Stomach (tissue), 8 donors: ENCODE measurements at regions not wholly inside any gene's neighbourhood (a gene's known extent, or its start where the extent isn't known, plus 50 kb on each side); places are given as distances from the start of the nearest gene placed in this dataset.

Experiments used
- DNase-seq, 2 donors: peaks; one replicate each; pipeline versions ENCODE4 v3.0.0 to v3.0.0-alpha.2; 2013 to 2019
- H3K27ac ChIP-seq, 5 donors: fragments of 200-600 bp in 4 of 5; sonication (generic) in 4 of 5; one replicate each; pipeline ENCODE4 v1.5.1; 2013 to 2019; ENCODE audit warnings: mild to moderate bottlenecking in 1 of 5, moderate library complexity in 1 of 5
- H3K27me3 ChIP-seq, 3 donors: fragments of 200-600 bp; sonication (generic); one replicate each; pipeline ENCODE4 v1.5.1; 2017 to 2019; ENCODE audit warnings: mixed run types in 1 of 3
- H3K36me3 ChIP-seq, 4 donors: fragments of 200-600 bp; sonication (generic); 1 replicate in 3 of 4; 2 replicates in 1 of 4; pipeline ENCODE4 v1.5.1; 2016 to 2019
- H3K4me1 ChIP-seq, 4 donors: fragments of 200-600 bp; sonication (generic); one replicate each; pipeline ENCODE4 v1.5.1; 2016 to 2019
- H3K4me3 ChIP-seq, 4 donors: fragments of 200-600 bp; sonication (generic) in 3 of 4; one replicate each; pipeline ENCODE4 v1.5.1; 2016 to 2019; ENCODE audit warnings: mild to moderate bottlenecking in 1 of 4
- H3K9me3 ChIP-seq, 4 donors: fragments of 200-600 bp; sonication (generic); one replicate each; pipeline ENCODE4 v1.5.1; 2016 to 2019
- EP300 ChIP-seq: sonication (generic); formaldehyde crosslinking; IDR thresholded peaks from one replicate; pipeline ENCODE4 v1.6.1; 2017; ENCODE audit warnings: antibody characterized with exemption
- POLR2A ChIP-seq, 4 donors: fragments of 450-650 bp; IDR thresholded peaks; one replicate each; pipeline ENCODE4 v1.6.1; 2016; ENCODE audit warnings: antibody characterized with exemption in 4 of 4, control low read depth in 2 of 4, mild to moderate bottlenecking in 1 of 4, moderate library complexity in 1 of 4
- POLR2AphosphoS5 ChIP-seq, 3 donors: sonication (generic); formaldehyde crosslinking; IDR thresholded peaks; one replicate each; pipeline ENCODE4 v1.6.1; 2016; ENCODE audit warnings: antibody characterized with exemption in 3 of 3
- WGBS, 5 donors: extraction: QIAGEN DNeasy Blood & Tissue Kit in 3 of 5; methylation state at CpG; one replicate each; pipeline versions ENCODE4 v1.1.5 to v1.1.7; 2013 to 2018; 5-methylcytosine and 5-hydroxymethylcytosine counted together
- intact Hi-C: fragments of 100-400 bp; cut with DNase I; formaldehyde crosslinking; loops from one replicate; pipeline ENCODE4 v1.15.1; 2023; ENCODE audit warnings: low total_unique reads
- TF ChIP-seq, protein P1 (sequence below), 7 experiments: fragments of 450-650 bp in 4 of 7; fragments of 200-600 bp in 3 of 7; sonication (generic) in 3 of 7; IDR thresholded peaks; one replicate each; pipeline ENCODE4 v1.5.1; 2016 to 2019; ENCODE audit warnings: antibody characterized with exemption in 7 of 7, control low read depth in 2 of 7, mild to moderate bottlenecking in 1 of 7
- donor health status: healthy with polysubstance abuse.
- donor health status: Bipolar disorder and iron deficiency.
- donor health status: healthy.

DNA sequence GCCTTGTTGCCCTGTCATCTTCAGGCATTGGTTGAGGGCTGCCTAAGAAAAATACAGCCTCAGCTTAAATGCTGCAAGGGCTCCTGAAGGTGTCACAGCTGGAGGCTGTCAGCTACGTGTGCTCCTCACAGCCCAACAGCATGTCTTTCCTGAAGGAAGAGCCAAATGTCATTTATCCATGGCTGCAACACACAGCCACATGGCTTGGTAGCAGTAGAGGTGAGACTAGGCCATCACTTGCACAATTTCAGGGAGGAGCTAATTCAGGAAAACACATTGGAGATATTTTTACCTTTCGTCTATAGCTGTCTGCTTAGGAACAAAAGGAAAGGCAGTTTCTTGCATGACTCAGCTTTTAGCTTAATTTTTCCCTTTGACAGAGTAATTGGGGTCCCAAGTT lies 260.7 kb downstream of the SYK start:
- no peak for TF ChIP-seq POLR2A (IDR thresholded peaks at IDR 0.05)
- TF ChIP-seq EP300 = no peak
- TF ChIP-seq, protein P1, sequence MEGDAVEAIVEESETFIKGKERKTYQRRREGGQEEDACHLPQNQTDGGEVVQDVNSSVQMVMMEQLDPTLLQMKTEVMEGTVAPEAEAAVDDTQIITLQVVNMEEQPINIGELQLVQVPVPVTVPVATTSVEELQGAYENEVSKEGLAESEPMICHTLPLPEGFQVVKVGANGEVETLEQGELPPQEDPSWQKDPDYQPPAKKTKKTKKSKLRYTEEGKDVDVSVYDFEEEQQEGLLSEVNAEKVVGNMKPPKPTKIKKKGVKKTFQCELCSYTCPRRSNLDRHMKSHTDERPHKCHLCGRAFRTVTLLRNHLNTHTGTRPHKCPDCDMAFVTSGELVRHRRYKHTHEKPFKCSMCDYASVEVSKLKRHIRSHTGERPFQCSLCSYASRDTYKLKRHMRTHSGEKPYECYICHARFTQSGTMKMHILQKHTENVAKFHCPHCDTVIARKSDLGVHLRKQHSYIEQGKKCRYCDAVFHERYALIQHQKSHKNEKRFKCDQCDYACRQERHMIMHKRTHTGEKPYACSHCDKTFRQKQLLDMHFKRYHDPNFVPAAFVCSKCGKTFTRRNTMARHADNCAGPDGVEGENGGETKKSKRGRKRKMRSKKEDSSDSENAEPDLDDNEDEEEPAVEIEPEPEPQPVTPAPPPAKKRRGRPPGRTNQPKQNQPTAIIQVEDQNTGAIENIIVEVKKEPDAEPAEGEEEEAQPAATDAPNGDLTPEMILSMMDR (IDR thresholded peaks at IDR 0.05) = no peak
- no peak for TF ChIP-seq POLR2AphosphoS5 (IDR thresholded peaks at IDR 0.05)
- intact Hi-C loops = no loop called here
- DNase-seq = no peak
- no peaks in the 10 kb centered on the region for H3K9me3 ChIP-seq
- WGBS, 5 donors = 81 to 92% (median 88%) methylated on average over 2 of the region's 2 CpGs
- H3K27ac ChIP-seq = no peak overlapping the region
- H3K4me1 ChIP-seq = peaks cover 6 to 21% (median 15%) of the 10 kb centered on the region in 4 donors
- H3K36me3 ChIP-seq = no peaks in the 10 kb centered on the region
- H3K4me3 ChIP-seq = no peak overlapping the region
- no peaks in the 10 kb centered on the region for H3K27me3 ChIP-seq

DNA sequence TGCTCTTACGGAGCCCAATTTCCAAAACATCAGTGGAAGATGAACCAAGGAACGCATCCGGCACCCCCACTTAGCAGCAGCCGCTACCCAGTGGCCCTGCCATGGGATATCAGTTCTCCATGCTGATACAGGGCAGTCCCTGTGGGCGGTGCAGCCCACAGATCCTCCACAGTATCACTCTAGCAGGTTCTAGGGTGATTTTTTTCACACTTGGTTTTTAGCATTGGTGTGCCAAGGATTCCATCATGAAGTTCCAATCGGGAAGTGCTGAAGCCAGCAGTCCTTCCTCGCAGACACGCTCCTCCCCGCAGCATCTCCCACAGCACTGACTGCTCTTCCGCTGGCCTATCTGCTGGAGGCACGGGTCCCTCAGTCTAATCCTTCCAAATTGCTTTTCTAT lies 261.9 kb downstream of the SYK start:
- intact Hi-C loops = no loop called here
- Histone ChIP-seq H3K9me3 (no peaks in the 10 kb centered on the region), H3K27me3 (no peaks in the 10 kb centered on the region), H3K4me1 (peaks cover 6 to 21% (median 15%) of the 10 kb centered on the region in 4 donors), H3K36me3 (no peaks in the 10 kb centered on the region), H3K4me3 (no peak overlapping the region), H3K27ac (no peak overlapping the region)
- DNase-seq = no peak
- no peak for TF ChIP-seq POLR2A (IDR thresholded peaks at IDR 0.05)
- TF ChIP-seq, protein P1 (IDR thresholded peaks at IDR 0.05) = no peak
- no peak for TF ChIP-seq EP300
- TF ChIP-seq POLR2AphosphoS5 (IDR thresholded peaks at IDR 0.05) = no peak
- WGBS, 5 donors = 88 to 96% (median 92%) methylated on average over 11 of the region's 11 CpGs

DNA sequence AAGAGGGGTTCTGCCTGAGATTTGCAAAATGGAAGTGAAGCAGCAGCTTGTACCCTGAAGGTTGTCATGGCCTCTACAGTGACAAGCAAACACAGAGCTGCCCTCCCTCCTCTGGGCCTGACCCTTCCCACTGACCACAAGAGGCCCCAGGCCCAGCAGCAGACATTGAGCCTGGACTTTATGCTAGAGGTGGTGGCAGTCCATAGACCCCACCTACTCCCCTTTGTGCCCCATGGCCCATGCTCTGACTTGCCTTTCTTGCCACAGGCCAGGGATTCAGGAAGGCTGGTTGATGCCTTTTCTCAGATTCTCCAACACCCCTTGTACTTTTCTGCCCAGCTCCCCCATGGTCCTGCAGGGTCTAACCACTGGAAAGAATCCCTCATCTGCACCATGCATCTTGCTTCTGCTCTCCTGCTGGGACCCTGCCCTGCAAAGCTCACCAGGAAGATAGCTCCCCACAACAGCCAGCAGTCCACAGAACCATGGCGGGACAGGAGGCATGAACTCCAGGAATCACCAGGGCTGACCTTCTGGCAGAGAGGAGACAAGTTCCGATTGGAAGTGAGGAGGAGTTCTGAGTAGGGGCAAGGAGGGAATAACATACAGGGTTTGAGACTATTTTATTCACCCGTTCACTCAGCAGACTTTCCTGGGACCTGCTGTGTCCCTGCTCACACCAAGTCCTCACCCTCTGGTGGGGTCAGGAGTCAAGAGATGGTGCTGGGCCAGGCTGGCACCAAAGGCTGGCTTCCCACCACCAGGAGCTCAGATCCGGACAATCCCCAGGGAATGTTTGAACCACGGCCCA lies 263.8 kb downstream of the SYK start:
- no peaks in the 10 kb centered on the region for H3K27me3 ChIP-seq
- peaks cover 3 to 13% (median 12%) of the 10 kb centered on the region in 4 donors for H3K4me1 ChIP-seq
- intact Hi-C loops = no loop called here
- H3K4me3 ChIP-seq = no peak overlapping the region
- no peaks in the 10 kb centered on the region for H3K36me3 ChIP-seq
- no peak overlapping the region for H3K27ac ChIP-seq
- 91 to 100% (median 94%) methylated on average over 5 of the region's 5 CpGs for WGBS, 5 donors
- no peaks in the 10 kb centered on the region for H3K9me3 ChIP-seq
- TF ChIP-seq POLR2AphosphoS5 (IDR thresholded peaks at IDR 0.05) (no peak), POLR2A (IDR thresholded peaks at IDR 0.05) (no peak), EP300 (no peak)
- TF ChIP-seq, protein P1 (IDR thresholded peaks at IDR 0.05) = no peak
- no peak for DNase-seq

DNA sequence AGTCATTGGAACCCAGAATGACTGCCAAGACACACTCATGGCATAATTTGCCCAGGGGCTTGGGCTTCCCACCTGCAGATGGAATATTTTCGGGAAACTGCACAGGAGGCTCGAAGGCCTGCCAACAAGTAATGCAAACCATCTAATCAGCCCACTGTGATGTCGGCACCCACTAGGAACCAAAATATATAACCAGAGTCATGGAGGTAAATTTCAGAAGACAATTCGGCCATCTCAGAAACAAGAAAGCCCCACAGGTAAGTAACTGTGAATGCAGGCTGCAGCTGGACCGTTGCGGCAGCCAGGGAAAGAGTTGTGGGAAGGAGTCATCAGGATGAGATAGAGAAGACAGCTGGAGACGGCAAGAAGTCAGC lies 264.4 kb downstream of the SYK start:
- H3K9me3 ChIP-seq = no peaks in the 10 kb centered on the region
- intact Hi-C loops = no loop called here
- peaks cover 0 to 11% (median 6%) of the 10 kb centered on the region in 4 donors for H3K4me1 ChIP-seq
- WGBS, 5 donors = 89 to 95% (median 90%) methylated on average over 7 of the region's 7 CpGs
- no peak overlapping the region for H3K4me3 ChIP-seq
- H3K36me3 ChIP-seq = no peaks in the 10 kb centered on the region
- TF ChIP-seq EP300 = no peak
- TF ChIP-seq POLR2AphosphoS5 (IDR thresholded peaks at IDR 0.05) = no peak
- TF ChIP-seq POLR2A (IDR thresholded peaks at IDR 0.05) = no peak
- TF ChIP-seq, protein P1 (IDR thresholded peaks at IDR 0.05) = no peak
- H3K27ac ChIP-seq = no peak overlapping the region
- no peak for DNase-seq
- H3K27me3 ChIP-seq = no peaks in the 10 kb centered on the region
